ENCODE measurements at regions not wholly inside any gene's neighbourhood (a gene's known extent, or its start where the extent isn't known, plus 50 kb on each side); places are given as distances from the start of the nearest gene placed in this dataset.

DNA sequence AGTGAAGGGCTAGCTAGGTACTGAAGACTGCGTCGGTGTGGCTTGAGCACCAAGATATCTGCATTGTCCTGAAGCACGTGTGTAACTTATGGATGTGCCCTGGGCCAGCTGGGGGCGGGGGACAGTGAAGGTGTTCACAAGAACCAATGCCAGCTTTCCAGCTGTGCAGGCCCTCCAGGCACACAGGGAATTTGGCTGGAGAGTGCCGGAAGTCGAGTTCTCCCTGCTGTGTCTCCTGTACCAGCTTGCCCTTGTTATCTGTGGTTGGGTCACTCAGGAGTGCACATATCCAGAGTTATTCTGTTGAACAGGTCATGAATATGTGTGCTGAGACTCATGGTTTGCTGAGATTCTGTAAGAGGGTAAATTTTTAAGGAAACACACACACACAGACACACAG lies 75.9 kb upstream of the CRY1 start:
- Histone ChIP-seq H2BK120ac (ENCODE audit: low read depth, low read length, poor library complexity, severe bottlenecking) (no peak overlapping the region), H3K79me2 (ENCODE audit: insufficient read depth, low read length) (no peaks in the 10 kb centered on the region), H3K27ac (ENCODE audit: insufficient read length, low read depth, low read length) (no peak overlapping the region), H4K91ac (ENCODE audit: insufficient read length, low read depth, low read length) (no peak overlapping the region), H2AFZ (ENCODE audit: low read length) (no peak overlapping the region), H4K8ac (replicated peaks; ENCODE audit: insufficient read length, low read depth, low read length) (no peak overlapping the region), H2AK5ac (ENCODE audit: insufficient read length, low read length) (no peak overlapping the region), H3K23ac (ENCODE audit: insufficient read length, low read depth, low read length) (no peak overlapping the region), H3K18ac (ENCODE audit: insufficient read length, low read depth, low read length) (no peak overlapping the region), H2BK5ac (ENCODE audit: insufficient read length, low read length) (no peak overlapping the region), H3K4ac (ENCODE audit: low read depth, low read length) (no peak overlapping the region), H3K9me3 (ENCODE audit: control insufficient read depth, low read depth, low read length) (no peaks in the 10 kb centered on the region), H2BK20ac (ENCODE audit: low read depth, low read length, poor library complexity, severe bottlenecking) (no peak overlapping the region), H3K79me1 (ENCODE audit: insufficient read depth, low read depth, low read length, poor library complexity, severe bottlenecking) (no peaks in the 10 kb centered on the region), H4K20me1 (ENCODE audit: control insufficient read depth, insufficient read depth, insufficient read length) (no peaks in the 10 kb centered on the region), H2BK12ac (ENCODE audit: insufficient read length, low read depth, low read length) (no peak overlapping the region), H2BK15ac (ENCODE audit: low read depth, low read length) (no peak overlapping the region), H3K4me1 (ENCODE audit: insufficient read depth, low read length) (no peaks in the 10 kb centered on the region), H3K14ac (ENCODE audit: insufficient read depth, low read length) (no peak overlapping the region), H3K23me2 (ENCODE audit: insufficient read length, low read depth, low read length, poor library complexity, severe bottlenecking) (no peaks in the 10 kb centered on the region), H4K5ac (ENCODE audit: insufficient read length, low read depth, low read length) (no peak overlapping the region), H3T11ph (ENCODE audit: low read length) (no peak overlapping the region), H3K56ac (ENCODE audit: insufficient read length, low read depth, low read length) (no peak overlapping the region), H3K27me3 (ENCODE audit: insufficient read depth, low read length) (no peaks in the 10 kb centered on the region), H3K9ac (ENCODE audit: extremely low read depth, insufficient read length, low read length) (no peak overlapping the region), H3K4me2 (ENCODE audit: insufficient read depth, insufficient read length, low read length) (no peak overlapping the region)
- Mint-ChIP-seq H3K4me1 (peaks cover 0 to 7% of the 10 kb centered on the region in 2 experiments; a peak in 3 of 4 replicates), H3K36me3 (ENCODE audit: insufficient read depth in 1 of 3, low read depth in 3 of 3) (no peaks in the 10 kb centered on the region), H3K27ac (no peak overlapping the region), H3K9me3 (no peaks in the 10 kb centered on the region), H3K4me3 (no peak overlapping the region), H3K27me3 (ENCODE audit: low read depth) (peaks cover 3% of the 10 kb centered on the region)
- TF ChIP-seq, protein P1, sequence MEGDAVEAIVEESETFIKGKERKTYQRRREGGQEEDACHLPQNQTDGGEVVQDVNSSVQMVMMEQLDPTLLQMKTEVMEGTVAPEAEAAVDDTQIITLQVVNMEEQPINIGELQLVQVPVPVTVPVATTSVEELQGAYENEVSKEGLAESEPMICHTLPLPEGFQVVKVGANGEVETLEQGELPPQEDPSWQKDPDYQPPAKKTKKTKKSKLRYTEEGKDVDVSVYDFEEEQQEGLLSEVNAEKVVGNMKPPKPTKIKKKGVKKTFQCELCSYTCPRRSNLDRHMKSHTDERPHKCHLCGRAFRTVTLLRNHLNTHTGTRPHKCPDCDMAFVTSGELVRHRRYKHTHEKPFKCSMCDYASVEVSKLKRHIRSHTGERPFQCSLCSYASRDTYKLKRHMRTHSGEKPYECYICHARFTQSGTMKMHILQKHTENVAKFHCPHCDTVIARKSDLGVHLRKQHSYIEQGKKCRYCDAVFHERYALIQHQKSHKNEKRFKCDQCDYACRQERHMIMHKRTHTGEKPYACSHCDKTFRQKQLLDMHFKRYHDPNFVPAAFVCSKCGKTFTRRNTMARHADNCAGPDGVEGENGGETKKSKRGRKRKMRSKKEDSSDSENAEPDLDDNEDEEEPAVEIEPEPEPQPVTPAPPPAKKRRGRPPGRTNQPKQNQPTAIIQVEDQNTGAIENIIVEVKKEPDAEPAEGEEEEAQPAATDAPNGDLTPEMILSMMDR (conservative IDR thresholded peaks at IDR 0.05), result no peak
- DNase-seq, result no peak
- WGBS (ENCODE audit: extremely low coverage, insufficient read length, low lambda C conversion rate), result no CpG with 5 or more reads among the region's 6 CpGs

All from H9 (cell line).